Endothelial cell of umbilical vein (primary cell): ENCODE measurements at regions not wholly inside any gene's neighbourhood (a gene's known extent, or its start where the extent isn't known, plus 50 kb on each side); places are given as distances from the start of the nearest gene placed in this dataset.

Experiments used
- CTCF ChIP-seq, 2 donors: IDR thresholded peaks; 1 replicate in 1 of 2; 2 replicates in 1 of 2; pipeline ENCODE4 v1.5.1; 2011; ENCODE audit warnings: low read length in 2 of 2, mild to moderate bottlenecking in 2 of 2, moderate library complexity in 2 of 2, control low read depth in 1 of 2, inconsistent platforms in 1 of 2, low read depth in 1 of 2; ENCODE audit not compliant: insufficient read depth in 1 of 2; ENCODE audit errors: extremely low read depth in 1 of 2
- EZH2 ChIP-seq: IDR thresholded peaks from 2 replicates; pipeline ENCODE4 v1.6.1; 2012; ENCODE audit warnings: borderline replicate concordance, low read depth, mild to moderate bottlenecking, moderate library complexity, low read length, inconsistent platforms; ENCODE audit not compliant: severe bottlenecking
- FOS ChIP-seq: IDR thresholded peaks from 2 replicates; pipeline ENCODE4 v1.6.1; 2011; ENCODE audit warnings: mild to moderate bottlenecking, low read length, moderate library complexity, borderline replicate concordance; ENCODE audit not compliant: insufficient read depth
- GATA2 ChIP-seq: IDR thresholded peaks from 2 replicates; pipeline ENCODE4 v1.7.0; 2011; ENCODE audit warnings: low read depth, mild to moderate bottlenecking, moderate library complexity, mixed read lengths, low read length; ENCODE audit not compliant: insufficient read length, insufficient read depth
- JUN ChIP-seq: IDR thresholded peaks from 2 replicates; pipeline ENCODE4 v1.6.1; 2011; ENCODE audit warnings: borderline replicate concordance, low read depth; ENCODE audit not compliant: insufficient read length, insufficient read depth
- MAX ChIP-seq: IDR thresholded peaks from 2 replicates; pipeline ENCODE4 v1.6.1; 2011; ENCODE audit not compliant: insufficient read depth, insufficient read length
- MYC ChIP-seq: IDR thresholded peaks from one replicate; pipeline ENCODE4 v1.6.1; 2011; ENCODE audit warnings: mild to moderate bottlenecking, low read depth, low read length
- POLR2A ChIP-seq: IDR thresholded peaks from 2 replicates; pipeline ENCODE4 v1.6.1; 2012; ENCODE audit warnings: low read depth, mild to moderate bottlenecking, control low read depth, low read length
- POLR2AphosphoS5 ChIP-seq: IDR thresholded peaks from 2 replicates; pipeline ENCODE4 v1.6.1; 2012; ENCODE audit warnings: low read depth, mild to moderate bottlenecking, control low read depth, low read length, moderate library complexity; ENCODE audit not compliant: insufficient read depth

GRCh38 chr2:4427083-4427482, 723.7 kb downstream of the DCDC2C start:
- TF ChIP-seq POLR2AphosphoS5 = no peak
- TF ChIP-seq CTCF (IDR thresholded peaks at IDR 0.05; ENCODE audit: extremely low read depth in 1 of 2, insufficient read depth in 1 of 2, low read depth in 1 of 2, low read length in 2 of 2) = no peak
- TF ChIP-seq GATA2 = no peak
- TF ChIP-seq MAX = no peak
- no peak for TF ChIP-seq JUN
- TF ChIP-seq EZH2 = no peak
- TF ChIP-seq POLR2A = no peak
- no peak for TF ChIP-seq FOS
- no peak for TF ChIP-seq MYC
